ENCODE measurements at regions not wholly inside any gene's neighbourhood (a gene's known extent, or its start where the extent isn't known, plus 50 kb on each side); places are given as distances from the start of the nearest gene placed in this dataset.

DNA sequence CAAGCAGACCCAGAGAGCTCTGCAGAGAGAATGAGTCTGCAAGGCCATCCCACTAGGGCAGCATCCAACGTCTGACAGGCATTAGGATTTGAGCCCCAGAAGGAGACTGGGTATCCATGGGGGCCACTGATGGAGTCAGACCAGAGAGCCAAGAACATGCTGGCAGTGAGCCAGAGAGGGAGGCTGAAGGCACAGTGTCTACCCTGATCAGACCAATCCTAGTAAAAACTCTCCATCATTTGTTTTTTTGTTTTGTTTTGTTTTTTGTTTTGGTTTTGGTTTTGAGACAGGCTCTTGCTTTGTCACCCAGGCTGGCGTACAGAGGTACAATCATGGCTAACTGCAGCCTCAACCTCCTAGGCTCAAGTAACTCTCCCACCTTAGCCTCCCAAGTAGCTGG lies 133.1 kb upstream of the LYZL2 start:
- TF ChIP-seq, protein P1, sequence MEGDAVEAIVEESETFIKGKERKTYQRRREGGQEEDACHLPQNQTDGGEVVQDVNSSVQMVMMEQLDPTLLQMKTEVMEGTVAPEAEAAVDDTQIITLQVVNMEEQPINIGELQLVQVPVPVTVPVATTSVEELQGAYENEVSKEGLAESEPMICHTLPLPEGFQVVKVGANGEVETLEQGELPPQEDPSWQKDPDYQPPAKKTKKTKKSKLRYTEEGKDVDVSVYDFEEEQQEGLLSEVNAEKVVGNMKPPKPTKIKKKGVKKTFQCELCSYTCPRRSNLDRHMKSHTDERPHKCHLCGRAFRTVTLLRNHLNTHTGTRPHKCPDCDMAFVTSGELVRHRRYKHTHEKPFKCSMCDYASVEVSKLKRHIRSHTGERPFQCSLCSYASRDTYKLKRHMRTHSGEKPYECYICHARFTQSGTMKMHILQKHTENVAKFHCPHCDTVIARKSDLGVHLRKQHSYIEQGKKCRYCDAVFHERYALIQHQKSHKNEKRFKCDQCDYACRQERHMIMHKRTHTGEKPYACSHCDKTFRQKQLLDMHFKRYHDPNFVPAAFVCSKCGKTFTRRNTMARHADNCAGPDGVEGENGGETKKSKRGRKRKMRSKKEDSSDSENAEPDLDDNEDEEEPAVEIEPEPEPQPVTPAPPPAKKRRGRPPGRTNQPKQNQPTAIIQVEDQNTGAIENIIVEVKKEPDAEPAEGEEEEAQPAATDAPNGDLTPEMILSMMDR (IDR thresholded peaks at IDR 0.05), result no peak
- TF ChIP-seq EZH2 (IDR thresholded peaks at IDR 0.05), result no peak
- no peak for TF ChIP-seq EZH2phosphoT487 (IDR thresholded peaks at IDR 0.05)
